ENCODE measurements at regions not wholly inside any gene's neighbourhood (a gene's known extent, or its start where the extent isn't known, plus 50 kb on each side); places are given as distances from the start of the nearest gene placed in this dataset.

- TF ChIP-seq ZNF384 (IDR thresholded peaks at IDR 0.05), result no peak
- TF ChIP-seq FOXK2 (IDR thresholded peaks at IDR 0.05), result no peak
- TF ChIP-seq ARNT (IDR thresholded peaks at IDR 0.05), result no peak
- no peak for TF ChIP-seq TARDBP (IDR thresholded peaks at IDR 0.05)
- no peak for TF ChIP-seq SP1 (IDR thresholded peaks at IDR 0.05)
- TF ChIP-seq, protein P1, sequence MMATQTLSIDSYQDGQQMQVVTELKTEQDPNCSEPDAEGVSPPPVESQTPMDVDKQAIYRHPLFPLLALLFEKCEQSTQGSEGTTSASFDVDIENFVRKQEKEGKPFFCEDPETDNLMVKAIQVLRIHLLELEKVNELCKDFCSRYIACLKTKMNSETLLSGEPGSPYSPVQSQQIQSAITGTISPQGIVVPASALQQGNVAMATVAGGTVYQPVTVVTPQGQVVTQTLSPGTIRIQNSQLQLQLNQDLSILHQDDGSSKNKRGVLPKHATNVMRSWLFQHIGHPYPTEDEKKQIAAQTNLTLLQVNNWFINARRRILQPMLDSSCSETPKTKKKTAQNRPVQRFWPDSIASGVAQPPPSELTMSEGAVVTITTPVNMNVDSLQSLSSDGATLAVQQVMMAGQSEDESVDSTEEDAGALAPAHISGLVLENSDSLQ (IDR thresholded peaks at IDR 0.05), result no peak
- TF ChIP-seq SUZ12 (IDR thresholded peaks at IDR 0.05), result no peak
- no peak for TF ChIP-seq L3MBTL2 (conservative IDR thresholded peaks at IDR 0.05)
- TF ChIP-seq ELF4 (IDR thresholded peaks at IDR 0.05), result no peak
Measured at GRCh38 chr19:28436320-28436719, 776.6 kb downstream of the UQCRFS1 start.
